GM23248 (cell line): ENCODE measurements at regions not wholly inside any gene's neighbourhood (a gene's known extent, or its start where the extent isn't known, plus 50 kb on each side); places are given as distances from the start of the nearest gene placed in this dataset.

Experiments used
- DNase-seq: peaks from one replicate; pipeline ENCODE4 v3.0.0-alpha.2; 2015
- H2AFZ ChIP-seq: fragments of 200-600 bp; sonication (generic); 2 replicates; pipeline ENCODE4 v1.6.1; 2016; ENCODE audit warnings: antibody characterized with exemption
- H3F3A ChIP-seq: fragments of 200-600 bp; sonication (generic); 2 replicates; pipeline ENCODE4 v1.6.1; 2016; ENCODE audit warnings: mild to moderate bottlenecking, antibody characterized with exemption, mixed run types; ENCODE audit not compliant: insufficient read depth
- H3K27ac ChIP-seq: fragments of 200-600 bp; sonication (generic); 2 replicates; pipeline ENCODE4 v1.5.1; 2016; ENCODE audit warnings: mild to moderate bottlenecking
- H3K27me3 ChIP-seq: fragments of 200-600 bp; sonication (generic); replicated peaks from 2 replicates; pipeline ENCODE4 v1.6.1; 2016; ENCODE audit warnings: mild to moderate bottlenecking; ENCODE audit not compliant: insufficient read depth
- H3K36me3 ChIP-seq: fragments of 200-600 bp; sonication (generic); 2 replicates; pipeline ENCODE4 v1.6.1; 2016; ENCODE audit warnings: low read depth, mild to moderate bottlenecking
- H3K4me1 ChIP-seq: fragments of 200-600 bp; sonication (generic); 2 replicates; pipeline ENCODE4 v1.6.1; 2016; ENCODE audit warnings: mild to moderate bottlenecking; ENCODE audit not compliant: insufficient read depth
- H3K4me2 ChIP-seq: fragments of 200-600 bp; sonication (generic); one replicate; pipeline ENCODE4 v1.6.1; 2016; ENCODE audit warnings: mild to moderate bottlenecking; ENCODE audit not compliant: unreplicated experiment
- H3K4me3 ChIP-seq: fragments of 200-600 bp; sonication (generic); 2 replicates; pipeline ENCODE4 v1.5.1; 2016; ENCODE audit warnings: mild to moderate bottlenecking
- H3K79me2 ChIP-seq: fragments of 200-600 bp; sonication (generic); 2 replicates; pipeline ENCODE4 v1.6.1; 2016; ENCODE audit warnings: mild to moderate bottlenecking; ENCODE audit not compliant: insufficient read depth
- H3K9ac ChIP-seq: fragments of 200-600 bp; sonication (generic); 2 replicates; pipeline ENCODE4 v1.6.1; 2016; ENCODE audit warnings: mild to moderate bottlenecking
- H3K9me2 ChIP-seq: fragments of 200-600 bp; sonication (generic); 2 replicates; pipeline ENCODE4 v1.6.1; 2016; ENCODE audit warnings: mixed run types, mild to moderate bottlenecking, moderate library complexity; ENCODE audit not compliant: insufficient read depth
- H3K9me3 ChIP-seq: fragments of 200-600 bp; sonication (generic); one replicate; pipeline ENCODE4 v1.6.1; 2017; ENCODE audit warnings: low read depth
- H4K20me1 ChIP-seq: fragments of 200-600 bp; sonication (generic); 2 replicates; pipeline ENCODE4 v1.6.0; 2016; ENCODE audit not compliant: insufficient read depth
- EZH2 ChIP-seq: fragments of 200-600 bp; sonication (generic); IDR thresholded peaks from 2 replicates; pipeline ENCODE4 v1.6.1; 2018; ENCODE audit warnings: antibody characterized with exemption, mild to moderate bottlenecking; ENCODE audit not compliant: insufficient read depth, poor library complexity, severe bottlenecking
- EZH2phosphoT487 ChIP-seq: fragments of 200-600 bp; sonication (generic); IDR thresholded peaks from 2 replicates; pipeline ENCODE4 v1.6.1; 2018; ENCODE audit warnings: antibody characterized with exemption, moderate library complexity, mild to moderate bottlenecking, low read depth; ENCODE audit not compliant: insufficient read depth
- WGBS, 2 experiments: methylation state at CpG; one replicate each; pipeline ENCODE4 v1.1.6; 2015 to 2017; ENCODE audit warnings: low lambda C conversion rate in 2 of 2, low coverage in 1 of 2; ENCODE audit errors: missing lambda C conversion rate in 2 of 2; 5-methylcytosine and 5-hydroxymethylcytosine counted together
- in situ Hi-C: fragments of 300-500 bp; cut with MboI; formaldehyde crosslinking; loops from 2 replicates; pipeline ENCODE4 v1.15.0; 2020

DNA sequence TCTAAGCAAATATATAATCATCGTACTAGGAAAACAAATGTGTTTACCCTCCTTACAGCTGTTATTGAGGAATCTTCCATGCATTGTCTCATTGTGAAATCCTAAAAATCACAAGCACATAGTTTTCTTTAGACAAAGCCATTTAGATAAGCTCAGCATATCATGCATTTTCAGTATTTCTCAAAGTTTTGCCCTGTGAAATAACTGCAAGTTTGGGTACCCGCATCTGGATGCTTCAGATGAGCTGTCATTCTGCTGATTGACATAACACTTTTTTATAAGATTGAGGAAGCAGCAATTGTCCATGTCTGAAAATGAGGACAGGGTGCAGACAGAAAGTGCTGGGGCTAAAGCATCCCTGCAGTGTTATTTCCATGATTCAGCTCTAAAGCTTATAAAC is 96.2 kb downstream of the IYD start:
- Histone ChIP-seq H3K27ac (no peak overlapping the region), H3K79me2 (no peaks in the 10 kb centered on the region), H3F3A (no peaks in the 10 kb centered on the region), H3K4me1 (no peaks in the 10 kb centered on the region), H3K9ac (no peak overlapping the region), H3K9me2 (no peaks in the 10 kb centered on the region), H3K4me3 (no peak overlapping the region), H3K36me3 (no peaks in the 10 kb centered on the region), H4K20me1 (no peaks in the 10 kb centered on the region), H2AFZ (no peak overlapping the region), H3K4me2 (no peak overlapping the region), H3K9me3 (no peaks in the 10 kb centered on the region), H3K27me3 (peaks cover 4% of the 10 kb centered on the region; the same call in 1 of the 2 replicates)
- no peak for DNase-seq
- in situ Hi-C loops: no loop called here
- WGBS, 2 experiments: 88 to 91% methylated on average over 2 of the region's 2 CpGs
- TF ChIP-seq EZH2phosphoT487: no peak
- TF ChIP-seq EZH2: no peak

DNA sequence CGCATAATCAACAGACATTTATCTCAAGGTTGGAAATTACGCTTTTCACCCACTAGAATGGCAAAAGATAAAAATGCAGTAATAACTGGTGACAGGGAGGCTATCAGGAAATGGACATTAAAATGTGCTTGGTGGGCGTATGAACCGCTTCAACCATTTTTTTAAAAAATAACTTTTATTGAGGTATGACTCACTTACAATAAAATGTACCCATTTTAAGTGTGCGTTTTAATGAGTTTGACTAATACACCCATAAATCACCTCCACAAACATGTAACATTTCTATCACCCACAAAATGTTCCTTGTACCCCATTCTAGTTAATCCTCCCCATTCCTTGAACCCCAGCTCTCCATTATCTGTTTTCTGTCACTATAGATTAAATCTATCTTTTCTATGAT is 96.8 kb downstream of the IYD start:
- no peak overlapping the region for H2AFZ ChIP-seq
- H3K4me1 ChIP-seq: no peaks in the 10 kb centered on the region
- no peak for DNase-seq
- no peak overlapping the region for H3K27ac ChIP-seq
- H3K4me3 ChIP-seq: no peak overlapping the region
- H3K9me2 ChIP-seq: no peaks in the 10 kb centered on the region
- WGBS, 2 experiments: 68 to 69% methylated on average over 5 of the region's 5 CpGs
- H3K9me3 ChIP-seq: no peaks in the 10 kb centered on the region
- no peak overlapping the region for H3K9ac ChIP-seq
- H3K36me3 ChIP-seq: no peaks in the 10 kb centered on the region
- no peaks in the 10 kb centered on the region for H4K20me1 ChIP-seq
- H3F3A ChIP-seq: no peaks in the 10 kb centered on the region
- no peak overlapping the region for H3K4me2 ChIP-seq
- H3K79me2 ChIP-seq: no peaks in the 10 kb centered on the region
- no peak for TF ChIP-seq EZH2
- TF ChIP-seq EZH2phosphoT487: no peak
- in situ Hi-C loops: no loop called here
- H3K27me3 ChIP-seq: peaks cover 4% of the 10 kb centered on the region; the same call in 1 of the 2 replicates

DNA sequence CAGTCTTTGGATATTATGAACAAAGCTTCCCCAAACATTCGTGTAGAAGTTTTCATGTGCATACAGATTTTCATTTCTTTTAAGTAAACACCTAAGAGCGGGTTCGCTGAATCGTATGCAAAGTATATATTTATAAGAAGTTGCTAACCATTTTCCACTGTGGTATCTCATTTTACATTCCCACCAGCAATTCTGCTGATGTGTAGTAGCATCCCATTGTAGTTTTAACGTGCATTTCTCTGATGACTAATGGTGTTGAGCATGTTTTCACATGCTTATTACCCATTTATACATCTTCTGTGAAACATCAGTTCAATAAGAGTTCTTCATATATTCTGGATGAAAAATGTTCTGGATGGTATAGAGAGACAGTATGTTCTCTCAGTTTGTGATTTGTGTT is 97.4 kb downstream of the IYD start:
- Histone ChIP-seq H3K4me1 (no peaks in the 10 kb centered on the region), H3K9me2 (no peaks in the 10 kb centered on the region), H3K9me3 (no peaks in the 10 kb centered on the region), H2AFZ (no peak overlapping the region), H3F3A (no peaks in the 10 kb centered on the region), H3K4me3 (no peak overlapping the region), H3K9ac (no peak overlapping the region), H4K20me1 (no peaks in the 10 kb centered on the region), H3K36me3 (no peaks in the 10 kb centered on the region), H3K27me3 (peaks cover 4% of the 10 kb centered on the region; the same call in 1 of the 2 replicates), H3K27ac (no peak overlapping the region), H3K4me2 (no peak overlapping the region), H3K79me2 (no peaks in the 10 kb centered on the region)
- in situ Hi-C loops: no loop called here
- no peak for DNase-seq
- TF ChIP-seq EZH2phosphoT487: no peak
- no peak for TF ChIP-seq EZH2
- 72% methylated on average over 5 of the region's 5 CpGs for WGBS, 2 experiments

DNA sequence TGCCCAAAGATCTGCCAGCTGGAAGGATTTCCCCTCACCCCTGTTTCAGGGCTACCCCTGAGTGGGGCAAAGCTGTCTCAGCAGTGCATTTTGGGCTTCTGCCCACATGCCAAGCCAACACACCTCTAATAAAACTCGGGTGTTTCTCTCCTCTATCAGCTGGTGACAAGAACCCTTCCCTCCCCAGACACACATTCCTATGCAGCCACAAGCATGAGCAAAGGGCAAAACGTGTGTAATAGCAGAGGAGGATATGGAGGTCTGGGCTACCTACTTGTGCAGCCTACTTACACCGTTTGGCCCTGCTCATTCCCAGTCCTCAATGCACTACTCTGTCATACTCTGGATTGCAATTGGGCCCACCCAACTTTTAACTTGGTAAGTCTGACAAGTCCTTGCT is 101.3 kb downstream of the IYD start:
- TF ChIP-seq EZH2 (no peak), EZH2phosphoT487 (no peak)
- no peak overlapping the region for H3K4me3 ChIP-seq
- 23 to 34% methylated on average over 3 of the region's 3 CpGs for WGBS, 2 experiments
- H3K4me1 ChIP-seq: no peaks in the 10 kb centered on the region
- H3K36me3 ChIP-seq: no peaks in the 10 kb centered on the region
- no peak overlapping the region for H3K9ac ChIP-seq
- no peak overlapping the region for H2AFZ ChIP-seq
- peaks cover 10% of the 10 kb centered on the region; the same call in 1 of the 2 replicates for H3K27me3 ChIP-seq
- H3K9me3 ChIP-seq: no peaks in the 10 kb centered on the region
- H3K27ac ChIP-seq: no peak overlapping the region
- no peaks in the 10 kb centered on the region for H3K79me2 ChIP-seq
- DNase-seq: no peak
- no peaks in the 10 kb centered on the region for H3F3A ChIP-seq
- in situ Hi-C loops: no loop called here
- no peaks in the 10 kb centered on the region for H4K20me1 ChIP-seq
- no peaks in the 10 kb centered on the region for H3K9me2 ChIP-seq
- no peak overlapping the region for H3K4me2 ChIP-seq
